Prostate gland (tissue), 2 donors: ENCODE measurements at regions not wholly inside any gene's neighbourhood (a gene's known extent, or its start where the extent isn't known, plus 50 kb on each side); places are given as distances from the start of the nearest gene placed in this dataset.

Source experiments
- DNase-seq: peaks from one replicate; pipeline ENCODE4 v3.0.0-alpha.2; 2019; ENCODE audit warnings: low spot score
- H3K27ac ChIP-seq, 2 donors: fragments of 200-600 bp; sonication (generic); 2 replicates each; pipeline ENCODE4 v1.5.1; 2017 to 2019
- H3K27me3 ChIP-seq: fragments of 200-600 bp; sonication (generic); replicated peaks from 2 replicates; pipeline ENCODE4 v1.5.1; 2019; ENCODE audit not compliant: insufficient read depth
- H3K36me3 ChIP-seq, 2 donors: fragments of 200-600 bp; sonication (generic); 1 replicate in 1 of 2; 2 replicates in 1 of 2; pipeline versions ENCODE4 v1.5.1 to v1.8.1; 2017 to 2019
- H3K4me1 ChIP-seq: fragments of 200-600 bp; sonication (generic); replicated peaks from 2 replicates; pipeline ENCODE4 v1.5.1; 2019
- H3K4me3 ChIP-seq, 2 donors: fragments of 200-600 bp; sonication (generic); 2 replicates each; pipeline ENCODE4 v1.5.1; 2017 to 2019
- H3K9me3 ChIP-seq: fragments of 200-600 bp; sonication (generic); 2 replicates; pipeline ENCODE4 v1.5.1; 2017
- CTCF ChIP-seq, 4 experiments: fragments of 200-600 bp in 2 of 4; fragments of 450-650 bp in 2 of 4; sonication (generic) in 2 of 4; IDR thresholded peaks; 1 replicate in 3 of 4; 2 replicates in 1 of 4; pipeline ENCODE4 v1.5.1; 2016 to 2019; ENCODE audit warnings: antibody characterized with exemption in 4 of 4, mild to moderate bottlenecking in 2 of 4, moderate library complexity in 2 of 4
- POLR2A ChIP-seq: fragments of 450-650 bp; IDR thresholded peaks from one replicate; pipeline ENCODE4 v1.6.1; 2016; ENCODE audit warnings: antibody characterized with exemption, mild to moderate bottlenecking
- POLR2AphosphoS5 ChIP-seq: sonication (generic); formaldehyde crosslinking; IDR thresholded peaks from one replicate; pipeline ENCODE4 v1.6.1; 2017; ENCODE audit warnings: antibody characterized with exemption
- WGBS: methylation state at CpG from one replicate; pipeline ENCODE4 v1.1.5; 2018; 5-methylcytosine and 5-hydroxymethylcytosine counted together
- intact Hi-C: fragments of 100-400 bp; cut with DNase I; formaldehyde crosslinking; loops from one replicate; pipeline ENCODE4 v1.14.2; 2022

- Histone ChIP-seq H3K4me3 (no peak overlapping the region), H3K36me3 (no peaks in the 10 kb centered on the region), H3K9me3 (no peaks in the 10 kb centered on the region), H3K4me1 (no peaks in the 10 kb centered on the region), H3K27ac (no peak overlapping the region), H3K27me3 (no peaks in the 10 kb centered on the region)
- 60% methylated on average over 3 of the region's 3 CpGs for WGBS
- TF ChIP-seq POLR2AphosphoS5 (no peak), POLR2A (no peak), CTCF (IDR thresholded peaks at IDR 0.05) (no peak)
- no peak for DNase-seq
- intact Hi-C loops = no loop called here
These were observed 116.2 kb upstream of the TMEM260 start for GRCh38 chr14:56463271-56463890.

- H3K4me1 ChIP-seq = no peaks in the 10 kb centered on the region
These were observed 108.5 kb upstream of the TMEM260 start for GRCh38 chr14:56471056-56471455.

GRCh38 chr14:56474419-56475022, 105.1 kb upstream of the TMEM260 start:
- Histone ChIP-seq H3K9me3 (no peaks in the 10 kb centered on the region), H3K4me1 (no peaks in the 10 kb centered on the region), H3K36me3 (no peaks in the 10 kb centered on the region), H3K27me3 (no peaks in the 10 kb centered on the region), H3K4me3 (no peak overlapping the region), H3K27ac (no peak overlapping the region)
- intact Hi-C loops = loop anchor here (5.0 to 10.0 kb wide), 2 partner anchors 130 to 767 kb away; no protein-coding TSS in a partner anchor
- WGBS = 14% methylated on average over 8 of the region's 8 CpGs
- TF ChIP-seq CTCF (IDR thresholded peaks at IDR 0.05) (peak in 3 of 4 experiments; percentile 49 to 75 (median 69)), POLR2AphosphoS5 (peak; percentile 11), POLR2A (no peak)
- no peak for DNase-seq

More at GRCh38 chr14:56471056-56471455, 108.5 kb upstream of the TMEM260 start:
- H3K27ac ChIP-seq = no peak overlapping the region
- H3K9me3 ChIP-seq = no peaks in the 10 kb centered on the region
- WGBS = 94% methylated on average over 7 of the region's 8 CpGs
- intact Hi-C loops = loop anchor here (5.0 to 10.0 kb wide), 2 partner anchors 126 to 764 kb away; no protein-coding TSS in a partner anchor
- no peaks in the 10 kb centered on the region for H3K36me3 ChIP-seq
- TF ChIP-seq POLR2A (no peak), CTCF (IDR thresholded peaks at IDR 0.05) (no peak), POLR2AphosphoS5 (no peak)
- no peak overlapping the region for H3K4me3 ChIP-seq
- DNase-seq = no peak
- no peaks in the 10 kb centered on the region for H3K27me3 ChIP-seq

DNA sequence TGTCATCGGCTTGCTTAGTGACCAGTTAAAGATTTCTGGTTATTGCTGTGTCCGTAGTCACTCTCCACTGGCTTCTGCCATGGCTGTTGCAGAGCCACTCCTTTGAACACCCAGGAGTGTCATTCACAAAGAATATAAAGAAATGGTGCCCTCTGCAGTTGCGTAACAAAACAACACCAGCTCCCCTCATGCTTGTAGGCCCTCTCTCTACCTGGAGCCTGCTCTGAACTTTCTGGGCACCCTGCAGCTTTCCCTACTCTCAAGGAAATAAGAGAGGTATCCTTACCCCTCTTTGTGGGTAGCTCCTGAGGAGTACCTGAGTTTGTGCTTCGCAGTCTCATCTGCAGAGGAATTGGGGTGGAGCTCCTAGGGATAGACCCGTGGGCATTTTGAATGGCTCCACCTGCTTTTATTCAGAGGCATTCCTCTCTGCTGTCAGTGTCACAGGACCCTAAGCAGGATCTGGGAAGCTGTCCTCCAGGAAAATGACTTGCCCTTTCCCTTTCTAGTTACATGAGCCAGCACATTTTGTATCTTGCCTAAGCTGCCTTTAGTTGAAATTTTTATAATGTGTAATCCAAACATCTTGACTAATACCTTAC, 97.2 kb upstream of the TMEM260 start:
- H3K4me1 ChIP-seq = no peaks in the 10 kb centered on the region
- no peaks in the 10 kb centered on the region for H3K27me3 ChIP-seq
- WGBS = 52% methylated on average over 5 of the region's 5 CpGs
- H3K27ac ChIP-seq = no peak overlapping the region
- TF ChIP-seq CTCF (IDR thresholded peaks at IDR 0.05) = no peak
- TF ChIP-seq POLR2AphosphoS5 = no peak
- TF ChIP-seq POLR2A = no peak
- no peaks in the 10 kb centered on the region for H3K9me3 ChIP-seq
- no peak for DNase-seq
- no peaks in the 10 kb centered on the region for H3K36me3 ChIP-seq
- H3K4me3 ChIP-seq = no peak overlapping the region
- intact Hi-C loops = loop anchor here (5.0 kb wide), 1 partner anchor 1050 kb away; no protein-coding TSS in a partner anchor
